HG03139 (cell line): ENCODE measurements at regions not wholly inside any gene's neighbourhood (a gene's known extent, or its start where the extent isn't known, plus 50 kb on each side); places are given as distances from the start of the nearest gene placed in this dataset.

Experiments used
- ATAC-seq: cut with Tn5 transposase; IDR thresholded peaks from one replicate; pipeline ENCODE4 v1.9.1; 2021; ENCODE audit not compliant: unreplicated experiment

DNA sequence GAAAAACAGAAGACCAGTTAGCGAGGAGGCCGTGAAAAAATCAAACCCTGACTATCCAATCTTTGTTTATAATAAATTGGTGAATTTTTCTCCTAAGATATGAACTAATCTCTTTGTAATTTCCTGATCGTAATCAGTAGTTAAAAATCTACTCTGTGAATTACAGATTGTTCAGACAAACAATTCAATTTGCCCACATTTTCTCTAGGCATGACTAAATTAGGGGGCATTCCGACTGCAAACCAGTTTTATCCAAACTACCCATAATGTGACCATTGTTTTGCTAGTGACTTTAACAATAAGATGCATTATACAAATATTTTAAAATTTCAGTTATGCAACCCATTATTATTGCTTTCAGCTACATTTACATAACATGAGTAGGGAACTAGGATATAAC is 546.9 kb upstream of the ADAMTS5 start:
- no peak for ATAC-seq

DNA sequence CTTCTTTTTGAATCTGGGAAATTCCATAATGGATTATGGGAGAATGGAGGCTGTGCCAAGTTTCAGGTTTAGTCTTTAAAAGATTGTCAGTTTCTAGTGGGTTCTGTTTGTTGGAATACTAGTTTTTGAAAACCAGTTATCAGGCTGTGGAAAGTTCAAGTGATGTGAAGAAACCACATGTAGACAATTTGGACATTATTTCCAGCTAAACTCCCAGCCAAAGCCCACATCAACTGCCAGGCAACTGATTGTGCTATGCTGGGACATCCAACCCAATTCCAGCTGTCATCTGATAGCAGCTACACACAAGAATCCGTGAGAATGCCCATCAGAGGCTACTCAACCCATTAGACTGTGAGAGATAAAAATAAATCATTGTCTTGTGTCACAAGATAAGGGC is 546.1 kb upstream of the ADAMTS5 start:
- no peak for ATAC-seq

DNA sequence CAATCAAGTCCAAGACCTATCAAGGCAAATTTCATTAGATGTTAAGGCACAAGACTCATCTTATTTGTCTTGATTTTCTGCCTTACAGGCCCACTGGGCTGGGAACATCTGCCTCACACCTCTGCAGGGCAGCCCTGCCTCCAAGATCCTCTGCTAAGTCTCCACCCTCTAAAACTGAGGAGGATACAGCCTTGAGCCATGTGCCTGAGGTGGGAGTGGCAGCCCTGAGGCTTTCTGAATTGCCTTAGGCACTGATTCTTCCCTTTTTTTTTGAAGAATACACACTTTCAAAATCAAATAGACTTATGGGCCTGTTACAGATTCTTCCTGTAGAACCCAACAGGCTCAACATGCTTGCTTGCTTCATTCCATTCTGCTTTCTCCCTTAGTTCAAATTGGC is 544.3 kb upstream of the ADAMTS5 start:
- no peak for ATAC-seq

GRCh38 chr21:27507695-27508094 is 540.8 kb upstream of the ADAMTS5 start:
- no peak for ATAC-seq

DNA sequence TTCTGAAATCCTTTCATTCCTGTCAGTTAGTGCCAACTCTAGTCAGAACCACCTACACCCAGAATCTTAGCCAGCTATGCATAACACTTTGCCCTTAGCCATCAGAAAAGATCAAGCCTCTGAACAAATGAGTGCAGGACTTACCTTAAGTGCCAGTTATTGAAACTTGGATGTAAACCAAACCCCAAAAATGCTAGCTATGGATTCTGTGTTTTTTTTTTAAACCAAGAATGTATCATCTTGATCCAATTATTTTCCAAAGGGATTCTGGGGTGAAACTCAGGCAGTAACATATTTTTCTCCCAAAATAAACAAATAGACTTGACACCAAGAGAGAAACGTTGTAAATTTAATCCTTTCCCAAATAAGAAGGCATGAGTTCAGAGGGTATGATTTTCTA is 538.6 kb upstream of the ADAMTS5 start:
- ATAC-seq = no peak

DNA sequence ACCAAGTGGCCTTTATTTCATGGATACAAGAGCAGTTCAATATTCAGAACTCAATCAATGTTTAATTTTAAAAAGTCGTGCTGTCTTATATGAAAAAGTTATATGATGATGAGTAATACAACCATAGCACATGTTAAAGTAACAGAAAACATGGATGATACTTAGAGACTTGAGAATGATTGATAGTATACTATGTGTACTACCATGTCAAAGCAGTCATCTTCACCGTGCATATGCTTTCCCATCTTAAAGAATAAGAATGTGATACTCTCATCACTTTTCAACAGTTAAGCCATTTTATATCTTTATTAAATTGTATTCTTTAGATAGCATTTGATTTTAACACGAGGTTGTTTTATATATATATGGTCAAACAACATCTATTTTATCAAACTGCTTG is 535.9 kb upstream of the ADAMTS5 start:
- ATAC-seq = no peak

DNA sequence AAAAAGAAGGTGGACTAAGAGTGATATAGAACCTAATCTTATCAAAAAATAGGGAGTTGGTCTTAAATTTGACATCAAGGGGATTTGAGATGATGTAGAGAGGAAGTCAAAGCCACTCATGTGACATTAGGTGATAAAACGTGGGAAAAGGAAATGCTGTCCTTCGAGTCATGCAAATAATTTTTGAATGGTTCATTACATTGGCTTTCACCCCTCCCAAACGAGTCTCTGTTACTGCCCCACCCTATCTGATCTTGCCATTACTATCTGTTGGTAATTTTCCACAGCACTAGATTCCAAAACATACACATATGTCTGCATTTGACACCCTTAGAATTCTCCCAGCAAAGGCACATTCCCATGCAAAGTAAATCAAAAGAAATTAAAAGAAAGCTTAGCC is 531.1 kb upstream of the ADAMTS5 start:
- ATAC-seq = no peak

- no peak for ATAC-seq
These were observed 528.9 kb upstream of the ADAMTS5 start for GRCh38 chr21:27495836-27496235.

DNA sequence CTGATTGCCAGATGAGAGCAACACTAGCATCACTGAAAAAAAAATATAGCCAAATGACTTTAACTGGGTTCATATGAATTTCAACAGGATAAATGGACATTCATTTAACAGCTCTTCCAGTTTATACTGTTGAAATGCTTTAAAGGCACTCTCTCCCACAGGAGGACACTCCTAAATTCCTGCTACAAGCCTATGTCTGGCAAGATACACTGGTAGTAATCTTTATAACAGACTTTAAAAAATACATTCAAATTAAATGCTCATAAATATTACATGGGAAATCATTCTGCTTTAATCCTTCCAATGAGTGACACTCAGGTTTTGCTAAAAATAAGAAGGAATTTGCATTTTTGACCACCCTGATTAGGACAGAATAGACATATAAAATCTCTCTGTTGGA is 526.7 kb upstream of the ADAMTS5 start:
- ATAC-seq = no peak

- no peak for ATAC-seq
These were observed 520.8 kb upstream of the ADAMTS5 start for GRCh38 chr21:27487676-27488075.

DNA sequence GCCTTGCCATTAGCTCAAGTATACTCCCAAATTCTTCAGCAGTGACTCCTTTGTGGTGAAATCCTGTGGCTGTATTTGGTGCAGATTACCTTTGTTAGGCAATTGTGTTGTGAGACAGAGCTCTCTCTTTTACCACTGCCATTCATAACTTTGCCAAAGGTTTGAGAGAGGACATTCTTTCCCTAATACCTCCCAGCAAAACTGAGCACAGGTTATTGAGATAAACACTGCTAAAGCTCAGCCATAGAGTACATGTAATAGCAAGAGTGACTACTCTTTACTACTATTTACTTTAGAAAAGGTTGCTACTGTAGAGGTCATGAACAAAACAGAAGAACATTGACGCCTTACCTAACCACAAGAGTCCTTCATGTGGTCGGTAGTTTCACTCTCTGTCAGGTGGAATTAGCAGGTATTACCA is 514.0 kb upstream of the ADAMTS5 start:
- ATAC-seq = no peak

DNA sequence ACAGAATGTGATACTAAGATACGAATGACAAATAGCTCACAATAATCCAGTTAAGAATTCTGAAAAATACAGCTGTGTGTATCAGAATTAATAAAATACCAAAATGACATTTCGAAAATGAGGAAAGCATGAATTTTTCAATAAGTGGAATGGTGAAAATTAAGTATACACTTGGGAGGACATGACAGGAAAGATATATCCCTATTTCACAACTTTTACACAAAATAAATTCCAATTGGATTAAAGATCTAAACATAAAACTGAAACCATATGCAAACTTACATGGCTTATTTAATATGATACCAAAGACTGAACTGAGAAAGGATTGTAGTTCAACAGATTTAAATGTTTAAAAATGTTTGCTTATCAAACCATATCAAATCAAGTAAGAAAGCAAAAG is 510.4 kb upstream of the ADAMTS5 start:
- no peak for ATAC-seq

GRCh38 chr21:27476696-27477095 is 509.8 kb upstream of the ADAMTS5 start:
- no peak for ATAC-seq

DNA sequence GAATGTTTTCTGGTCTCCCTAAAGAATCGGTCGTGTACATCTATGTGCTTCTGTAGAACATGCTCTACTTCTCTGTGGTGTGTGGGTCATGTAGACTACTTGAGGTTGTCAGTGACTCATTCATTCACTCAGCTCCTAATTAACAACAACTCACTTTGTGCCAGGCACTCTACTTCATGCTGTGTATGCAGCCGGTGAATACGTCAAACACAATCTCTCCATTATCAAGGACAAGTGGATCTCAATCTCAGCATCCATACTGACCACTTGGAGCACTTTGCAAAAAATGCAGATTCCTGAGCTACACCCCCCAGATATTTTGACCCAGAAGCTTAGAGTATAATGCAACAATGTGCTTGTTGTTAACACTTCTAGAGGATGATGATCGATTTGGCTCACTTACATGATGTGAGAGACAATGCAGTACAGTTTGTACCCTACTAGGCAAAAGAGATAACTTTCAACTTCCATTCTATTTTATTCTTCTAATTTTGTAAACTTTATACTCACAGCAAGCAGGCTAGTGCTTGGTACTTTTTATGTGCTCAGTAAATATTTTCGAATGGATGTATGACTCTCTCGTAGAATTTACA is 508.6 kb upstream of the ADAMTS5 start:
- no peak for ATAC-seq

DNA sequence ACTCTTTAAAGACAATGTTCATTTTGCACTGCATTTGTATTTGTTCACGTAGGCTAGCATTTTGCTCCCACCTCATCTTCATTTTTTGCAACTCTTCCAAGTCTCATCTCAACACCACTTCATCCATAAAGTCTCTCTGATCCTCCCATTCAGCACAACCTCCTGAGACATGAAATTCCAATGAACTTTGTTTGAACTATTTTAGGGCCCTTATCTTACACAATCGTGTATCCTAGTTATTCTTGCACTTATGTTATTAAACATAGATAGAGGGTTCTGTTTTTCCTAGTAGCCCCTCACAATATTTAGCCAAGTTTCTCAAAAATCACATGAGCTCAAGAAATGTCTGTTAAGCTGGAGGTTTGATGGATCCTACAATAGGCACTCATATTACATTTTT is 500.5 kb upstream of the ADAMTS5 start:
- ATAC-seq = no peak

- no peak for ATAC-seq
These were observed 499.3 kb upstream of the ADAMTS5 start for GRCh38 chr21:27466140-27466539.

DNA sequence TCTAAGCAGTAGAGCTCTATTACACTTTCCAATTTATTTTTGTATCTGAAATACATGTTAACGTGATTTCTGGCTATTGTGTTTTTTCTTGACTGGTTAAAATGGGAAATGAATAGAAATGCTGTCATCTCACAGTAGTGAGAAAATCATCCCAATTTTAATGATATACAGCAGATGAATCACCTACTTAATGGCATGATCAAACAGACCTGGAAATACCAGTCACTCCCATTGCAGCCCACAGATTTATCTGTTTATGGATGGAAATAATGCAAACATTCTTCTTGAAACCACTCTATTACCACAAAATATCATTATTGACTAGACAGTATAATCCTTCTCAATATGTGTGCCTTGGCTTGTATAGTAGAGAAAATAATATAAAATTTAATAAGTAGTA is 497.8 kb upstream of the ADAMTS5 start:
- ATAC-seq = no peak

DNA sequence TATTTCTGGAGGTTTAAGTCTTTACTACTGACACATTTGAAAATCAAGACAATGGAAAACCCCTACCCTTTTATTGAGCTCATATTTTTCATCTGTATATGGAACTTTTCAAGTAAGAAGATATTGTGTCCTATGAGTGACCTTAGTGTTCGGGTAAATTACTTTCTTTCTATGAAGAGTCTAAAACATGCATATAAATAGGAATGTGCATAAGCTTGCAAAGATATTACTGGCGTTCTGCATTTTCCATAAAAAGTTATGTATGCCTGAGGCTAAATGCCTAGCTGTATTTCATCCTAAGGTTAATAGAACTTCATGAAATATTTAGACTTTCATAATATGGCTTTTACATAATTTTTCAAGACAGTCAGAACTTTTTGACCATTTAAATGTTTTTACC is 495.8 kb upstream of the ADAMTS5 start:
- no peak for ATAC-seq

- no peak for ATAC-seq
These were observed 487.3 kb upstream of the ADAMTS5 start for GRCh38 chr21:27454234-27454633.

- ATAC-seq = no peak
These were observed 484.2 kb upstream of the ADAMTS5 start for GRCh38 chr21:27451116-27451515.

DNA sequence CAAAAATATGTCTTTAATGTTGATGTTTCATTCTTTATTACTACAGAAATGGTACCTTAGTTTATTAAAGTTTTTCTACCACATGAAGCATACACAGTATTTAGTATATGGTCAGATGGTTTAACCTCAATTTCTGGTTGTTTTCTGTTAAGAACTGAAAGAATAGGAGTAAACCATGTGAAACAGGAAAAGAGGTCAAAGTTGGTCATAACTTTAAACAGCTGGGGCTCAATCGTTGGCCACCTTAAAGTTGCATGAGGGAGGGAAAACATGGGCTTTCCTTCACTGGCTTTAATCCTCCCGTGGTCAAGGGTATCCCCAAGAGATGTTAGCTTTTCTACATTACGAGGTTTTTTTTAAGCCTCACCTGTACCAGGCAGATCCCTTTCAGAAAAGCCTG is 483.3 kb upstream of the ADAMTS5 start:
- ATAC-seq = no peak

DNA sequence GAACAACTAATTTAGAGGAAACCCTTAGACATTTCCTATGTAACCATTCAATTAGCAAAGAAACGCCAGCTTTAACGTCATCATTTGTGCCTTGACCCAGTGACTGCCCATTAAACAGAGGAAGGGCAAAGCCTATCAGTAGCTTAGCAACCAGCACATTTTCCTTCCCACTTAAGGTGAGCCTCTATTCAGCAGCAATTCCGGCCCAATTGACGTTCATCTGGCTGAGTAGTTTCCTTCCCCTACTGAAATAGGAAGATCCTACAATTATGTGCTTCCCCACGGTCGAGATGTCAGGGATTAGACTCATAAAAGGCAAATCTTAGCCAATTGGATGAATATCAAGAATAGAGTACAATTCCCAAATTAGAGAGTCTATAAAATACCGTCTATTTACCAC is 482.1 kb upstream of the ADAMTS5 start:
- ATAC-seq = no peak

DNA sequence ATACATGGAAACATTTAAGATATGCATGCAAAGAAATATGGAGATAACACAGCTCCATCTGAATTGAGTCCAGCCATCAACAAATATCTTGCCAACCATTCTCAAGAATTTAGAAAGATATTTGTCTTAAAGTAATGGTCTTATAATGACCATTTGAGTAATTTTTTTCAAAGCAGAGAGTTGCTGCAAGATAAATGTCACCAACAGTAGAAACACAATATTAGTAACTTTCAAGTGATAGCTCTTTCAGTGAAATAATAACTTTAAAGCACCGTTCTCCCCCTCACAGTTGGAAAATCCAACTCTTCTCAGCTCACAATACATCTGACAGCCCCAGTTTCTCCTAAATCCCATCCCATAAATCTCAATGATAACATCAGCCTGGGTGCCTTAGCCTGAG is 481.0 kb upstream of the ADAMTS5 start:
- ATAC-seq = no peak
